ENCODE measurements at regions not wholly inside any gene's neighbourhood (a gene's known extent, or its start where the extent isn't known, plus 50 kb on each side); places are given as distances from the start of the nearest gene placed in this dataset.

GRCh38 chr14:73788701-73789551, 62.7 kb upstream of the PTGR2 start:
- H3K4me3 ChIP-seq = no peak overlapping the region
- FAIRE-seq = no peak
- no peaks in the 10 kb centered on the region for H3K9me3 ChIP-seq
- no peak for DNase-seq
- H3K27ac ChIP-seq = no peak overlapping the region
- intact Hi-C loops (cut with DNase I) = no loop called here
- no peaks in the 10 kb centered on the region for H3K36me3 ChIP-seq
- H3K27me3 ChIP-seq = no peaks in the 10 kb centered on the region
- WGBS, 2 donors = 73 to 76% methylated on average over 6 of the region's 6 CpGs
- no peak for ATAC-seq
- peaks cover 16 to 23% (median 18%) of the 10 kb centered on the region in 3 donors for H3K4me1 ChIP-seq
- no peak for TF ChIP-seq CTCF (IDR thresholded peaks at IDR 0.05)

- Histone ChIP-seq H3K27me3 (no peaks in the 10 kb centered on the region), H3K4me3 (no peak overlapping the region), H3K36me3 (no peaks in the 10 kb centered on the region), H3K27ac (peak overlapping the region; percentile 86 to 96 (median 93)), H3K9me3 (no peaks in the 10 kb centered on the region), H3K4me1 (peaks cover 22 to 29% (median 24%) of the 10 kb centered on the region in 3 donors)
- TF ChIP-seq CTCF (IDR thresholded peaks at IDR 0.05) = no peak
- DNase-seq (no peak), FAIRE-seq (no peak), ATAC-seq (no peak)
- WGBS, 2 donors = 71 to 75% methylated on average over 4 of the region's 4 CpGs
- intact Hi-C loops (cut with DNase I) = no loop called here
Observed at GRCh38 chr14:73788317-73788598, 63.4 kb upstream of the PTGR2 start.

- no peaks in the 10 kb centered on the region for H3K9me3 ChIP-seq
- H3K4me3 ChIP-seq = peak overlapping the region; percentile 59 to 70 (median 68)
- DNase-seq (peak in 2 of 6 donors; percentile 36 to 45), FAIRE-seq (no peak), ATAC-seq (no peak)
- 2% methylated on average over 17 of the region's 17 CpGs for WGBS, 2 donors
- peak overlapping the region; percentile 86 to 96 (median 93) for H3K27ac ChIP-seq
- no peak for TF ChIP-seq CTCF (IDR thresholded peaks at IDR 0.05)
- H3K4me1 ChIP-seq = peaks cover 22 to 32% (median 30%) of the 10 kb centered on the region in 3 donors
- H3K36me3 ChIP-seq = no peaks in the 10 kb centered on the region
- H3K27me3 ChIP-seq = no peaks in the 10 kb centered on the region
- intact Hi-C loops (cut with DNase I) = no loop called here
Observed at GRCh38 chr14:73787486-73788316, 63.9 kb upstream of the PTGR2 start.

GRCh38 chr14:73786636-73787485, 64.8 kb upstream of the PTGR2 start:
- TF ChIP-seq CTCF (IDR thresholded peaks at IDR 0.05) = no peak

More at GRCh38 chr14:73786636-73787485, 64.8 kb upstream of the PTGR2 start:
- Histone ChIP-seq H3K27me3 (no peaks in the 10 kb centered on the region), H3K27ac (peak overlapping the region; percentile 86 to 96 (median 93)), H3K4me1 (peaks cover 22 to 33% (median 32%) of the 10 kb centered on the region in 3 donors), H3K9me3 (no peaks in the 10 kb centered on the region), H3K36me3 (no peaks in the 10 kb centered on the region), H3K4me3 (peak overlapping the region; percentile 59 to 70 (median 68))
- FAIRE-seq (no peak), DNase-seq (peak; percentile 66 to 88 (median 72)), ATAC-seq (peak; percentile 51 to 75 (median 60))
- intact Hi-C loops (cut with DNase I) = no loop called here
- 0% methylated on average over 44 to 105 of the region's 105 CpGs for WGBS, 2 donors

Data from pancreas (tissue), 10 donors.